Cardiac fibroblast (primary cell): ENCODE measurements at regions not wholly inside any gene's neighbourhood (a gene's known extent, or its start where the extent isn't known, plus 50 kb on each side); places are given as distances from the start of the nearest gene placed in this dataset.
"Not testable (repeated sequence)": the region's sequence is repeated elsewhere in the genome, so short reads cannot be mapped to it uniquely, and the experiment has no call there.

Experiments
- DNase-seq, 2 donors: peaks; one replicate each; pipeline versions ENCODE4 v3.0.0 to v3.0.0-alpha.2; 2010; ENCODE audit warnings: low read depth in 2 of 2
- H3K4me3 ChIP-seq, 2 donors: replicated peaks in 1 of 2; 1 replicate in 1 of 2; 2 replicates in 1 of 2; pipeline ENCODE4 v1.5.1; 2011; ENCODE audit warnings: low read depth in 2 of 2, low read length in 2 of 2, mild to moderate bottlenecking in 2 of 2, moderate library complexity in 1 of 2
- CTCF ChIP-seq: IDR thresholded peaks from one replicate; pipeline ENCODE4 v1.5.1; 2011; ENCODE audit warnings: low read depth, mild to moderate bottlenecking, low read length, inconsistent platforms

- not testable (repeated sequence) for H3K4me3 ChIP-seq, DNase-seq
These were observed 61.3 kb downstream of the SYF2 start for GRCh38 chr1:25171013-25171412.

GRCh38 chr1:25170439-25170838 is 61.9 kb downstream of the SYF2 start:
- TF ChIP-seq CTCF = no peak
- no peak overlapping the region for H3K4me3 ChIP-seq
- DNase-seq = no peak

- no peak overlapping the region for H3K4me3 ChIP-seq
- no peak for DNase-seq
- TF ChIP-seq CTCF = no peak
These were observed 62.7 kb downstream of the SYF2 start for GRCh38 chr1:25169610-25170009.

- TF ChIP-seq CTCF = no peak
- DNase-seq = no peak
- H3K4me3 ChIP-seq = no peak overlapping the region
These were observed 63.1 kb downstream of the SYF2 start for GRCh38 chr1:25169168-25169567.

GRCh38 chr1:25168193-25169071 is 63.9 kb downstream of the SYF2 start:
- H3K4me3 ChIP-seq = no peak overlapping the region
- DNase-seq = no peak
- TF ChIP-seq CTCF = no peak

GRCh38 chr1:25167269-25168192 is 64.8 kb downstream of the SYF2 start:
- no peak for DNase-seq
- TF ChIP-seq CTCF = no peak
- no peak overlapping the region for H3K4me3 ChIP-seq

GRCh38 chr1:25166847-25167246 is 65.5 kb downstream of the SYF2 start:
- DNase-seq = no peak
- no peak for TF ChIP-seq CTCF
- no peak overlapping the region for H3K4me3 ChIP-seq
